ENCODE measurements at regions not wholly inside any gene's neighbourhood (a gene's known extent, or its start where the extent isn't known, plus 50 kb on each side); places are given as distances from the start of the nearest gene placed in this dataset.

- TF ChIP-seq CTCF (conservative IDR thresholded peaks at IDR 0.05; ENCODE audit: low read depth, low read length) (no peak), EZH2phosphoT487 (IDR thresholded peaks at IDR 0.05; ENCODE audit: borderline replicate concordance, low read length) (no peak)
These were observed 162.9 kb downstream of the SEC14L1 start for GRCh38 chr17:77303620-77304019.

All from PC-3 (cell line).